ENCODE measurements at regions not wholly inside any gene's neighbourhood (a gene's known extent, or its start where the extent isn't known, plus 50 kb on each side); places are given as distances from the start of the nearest gene placed in this dataset.

DNA sequence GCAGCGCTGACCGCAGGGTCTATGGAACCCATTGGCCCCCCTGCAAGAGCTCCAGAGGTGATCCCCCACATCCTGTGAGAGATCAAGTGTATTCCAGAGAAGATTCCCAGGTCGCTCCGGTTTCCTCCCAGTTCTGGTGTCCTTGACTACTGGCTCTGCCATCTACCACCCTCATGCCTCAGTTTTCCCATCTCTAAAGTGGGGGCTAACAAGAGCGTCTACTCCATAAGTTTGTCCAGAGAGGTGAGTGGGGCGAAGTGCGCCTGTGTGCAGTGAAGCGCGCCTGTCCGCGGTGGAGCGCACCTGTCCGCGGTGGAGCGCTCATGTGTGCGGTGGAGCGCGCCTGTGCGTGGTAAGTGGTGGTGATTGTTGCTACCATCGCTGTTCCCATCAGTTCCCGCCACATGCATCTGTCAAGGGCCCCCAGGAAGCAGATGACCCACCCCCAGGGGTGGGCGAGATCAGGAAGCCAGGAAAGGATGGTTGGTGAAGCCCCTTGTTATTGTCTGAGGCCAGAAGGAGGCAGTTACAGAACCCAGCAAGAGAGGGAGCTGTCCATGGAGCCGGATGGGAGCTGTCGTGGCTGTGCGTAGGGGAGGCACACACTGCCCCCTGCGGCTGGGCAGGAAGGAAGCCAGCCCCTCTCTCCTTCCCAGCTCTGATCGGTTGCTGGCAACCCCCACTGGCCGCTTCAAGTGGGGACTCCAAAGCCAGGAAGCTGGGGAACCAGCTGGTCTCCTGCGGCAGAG, 73.2 kb upstream of the FGF3 start:
- TF ChIP-seq ELF4 (IDR thresholded peaks at IDR 0.05) (no peak), NFRKB (IDR thresholded peaks at IDR 0.05) (no peak), TARDBP (IDR thresholded peaks at IDR 0.05) (no peak), BHLHE40 (IDR thresholded peaks at IDR 0.05; ENCODE audit: borderline replicate concordance) (no peak), LEF1 (IDR thresholded peaks at IDR 0.05; ENCODE audit: borderline replicate concordance) (no peak)
